HG02852 (cell line): ENCODE measurements at regions not wholly inside any gene's neighbourhood (a gene's known extent, or its start where the extent isn't known, plus 50 kb on each side); places are given as distances from the start of the nearest gene placed in this dataset.

Experiments
- ATAC-seq: cut with Tn5 transposase; IDR thresholded peaks from one replicate; pipeline ENCODE4 v1.9.1; 2021; ENCODE audit warnings: mild to moderate bottlenecking, moderate library complexity; ENCODE audit not compliant: unreplicated experiment

DNA sequence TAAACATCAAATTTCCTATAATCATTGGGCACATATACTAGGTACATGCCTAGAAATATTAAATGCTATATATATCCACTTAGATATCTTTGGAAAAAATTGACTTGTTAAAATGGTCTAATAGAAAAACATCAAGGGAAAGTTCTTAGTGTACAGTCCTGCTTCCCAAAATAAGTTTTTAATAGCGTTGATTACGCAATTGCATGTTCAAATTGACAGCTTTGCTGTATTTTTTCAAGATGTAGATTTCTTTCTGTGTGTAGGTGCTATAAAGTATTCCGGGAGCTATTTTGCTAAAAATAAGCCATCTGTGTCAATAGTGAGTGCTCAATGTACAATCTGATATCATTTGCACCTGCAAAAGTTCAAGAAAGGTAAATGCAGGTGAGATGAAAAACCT, 463.9 kb upstream of the ATP2B1 start:
- ATAC-seq, result no peak

DNA sequence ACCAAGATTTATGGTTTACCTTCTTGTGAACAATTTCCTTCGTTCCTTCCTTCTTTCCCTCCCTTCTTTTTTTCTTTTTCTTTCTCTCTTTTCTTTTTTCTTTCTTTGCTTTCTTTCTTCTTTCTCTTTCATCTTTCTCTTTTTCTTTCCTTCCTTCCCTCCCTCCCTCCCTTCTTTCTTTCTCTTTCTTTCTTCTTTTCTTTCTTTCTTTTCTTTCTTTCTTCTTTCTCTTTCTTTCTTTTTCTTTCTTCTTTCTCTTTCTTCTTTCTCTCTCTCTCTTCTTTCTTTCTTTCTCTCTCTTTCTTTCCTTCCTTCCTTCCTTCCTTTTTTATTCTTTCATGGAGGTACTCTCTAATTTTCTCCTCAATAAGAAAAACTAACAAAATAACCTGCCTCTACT, 462.1 kb upstream of the ATP2B1 start:
- ATAC-seq, result no peak

DNA sequence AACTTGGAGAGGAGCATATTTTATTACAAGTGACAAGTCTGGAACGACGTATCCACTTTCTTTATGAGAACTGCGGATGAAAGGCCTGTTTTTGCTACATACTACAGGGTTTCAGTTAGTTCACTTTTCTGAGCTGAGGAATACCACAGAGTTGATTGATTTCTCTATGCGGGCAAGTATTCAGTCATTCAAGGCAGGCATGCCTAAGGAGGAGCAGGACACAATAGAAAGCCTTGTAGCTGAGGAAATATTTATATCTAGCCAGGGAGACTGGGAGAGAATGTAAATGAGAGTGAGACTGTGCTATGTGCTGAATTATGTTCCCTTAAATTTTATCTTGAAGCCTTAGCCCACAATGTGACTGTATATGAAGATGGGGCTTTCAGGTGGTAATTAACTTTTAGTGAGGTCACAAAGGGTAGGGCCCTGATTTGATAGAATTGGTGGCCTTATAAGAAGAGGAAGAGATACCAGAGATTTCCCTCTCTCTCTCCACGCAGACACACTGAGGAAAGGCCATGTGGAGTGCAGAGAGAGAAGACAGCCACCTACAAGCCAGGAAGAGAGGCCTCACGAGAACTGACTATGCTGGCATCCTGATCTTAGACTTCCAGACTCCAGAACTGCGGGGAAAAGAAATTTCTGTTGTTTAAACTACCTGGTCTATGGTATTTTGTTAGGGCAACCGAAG, 459.0 kb upstream of the ATP2B1 start:
- no peak for ATAC-seq

DNA sequence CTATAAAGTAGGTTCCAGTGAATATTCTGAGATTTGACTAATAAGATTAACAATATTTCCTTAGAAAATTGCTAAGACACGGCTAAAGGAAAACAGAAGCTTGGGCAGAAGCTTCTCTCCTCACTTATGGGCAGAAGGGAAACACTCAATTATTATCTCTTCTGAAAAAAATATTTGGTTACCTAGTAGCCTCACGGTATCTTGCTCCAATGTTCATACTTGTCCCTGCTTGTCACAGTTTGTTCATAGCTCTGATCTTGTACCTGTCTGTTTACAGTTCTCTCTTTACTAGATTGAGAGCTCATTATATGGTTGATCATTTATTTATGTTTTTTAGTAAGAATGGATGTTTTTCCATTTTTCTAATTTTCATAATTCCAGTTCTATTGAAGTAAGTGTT, 458.0 kb upstream of the ATP2B1 start:
- ATAC-seq, result no peak

DNA sequence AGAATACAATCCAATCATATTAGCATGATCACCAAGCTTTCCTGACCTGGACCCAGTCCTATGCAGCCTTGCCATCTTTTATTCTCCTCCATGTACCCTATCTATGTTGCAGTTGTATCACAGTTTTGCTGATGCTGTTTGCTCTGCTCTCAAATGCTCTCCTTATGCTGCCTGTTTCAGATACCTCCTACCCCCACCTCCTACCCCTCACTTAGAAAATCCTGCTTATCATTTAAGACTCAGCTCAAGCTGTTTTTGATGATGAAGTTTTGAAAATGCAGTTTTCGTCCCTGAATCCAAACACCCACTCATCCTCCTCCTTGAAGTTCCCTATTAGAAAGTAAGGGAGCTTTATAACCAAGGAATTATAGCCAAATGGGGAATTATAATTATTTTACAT, 457.4 kb upstream of the ATP2B1 start:
- no peak for ATAC-seq

DNA sequence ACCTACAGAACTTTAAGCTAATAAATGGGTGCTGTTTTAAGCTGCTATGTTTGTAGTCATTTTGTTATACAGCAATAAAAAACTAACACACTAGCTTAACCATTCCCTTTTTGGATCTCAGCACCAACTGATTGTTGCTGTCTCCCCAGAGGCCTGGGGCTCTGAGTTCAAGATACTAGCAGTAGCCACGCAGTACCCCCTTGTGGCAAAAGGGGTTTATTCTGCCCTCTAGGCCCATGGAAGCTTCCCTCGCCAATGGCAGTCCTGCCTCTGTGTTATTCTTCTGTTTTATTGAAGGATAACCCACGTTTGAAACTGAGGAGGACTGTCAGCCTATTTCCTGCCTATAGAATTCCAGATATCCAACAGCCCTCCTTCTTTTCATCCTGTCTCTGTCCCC, 455.3 kb upstream of the ATP2B1 start:
- ATAC-seq, result no peak

DNA sequence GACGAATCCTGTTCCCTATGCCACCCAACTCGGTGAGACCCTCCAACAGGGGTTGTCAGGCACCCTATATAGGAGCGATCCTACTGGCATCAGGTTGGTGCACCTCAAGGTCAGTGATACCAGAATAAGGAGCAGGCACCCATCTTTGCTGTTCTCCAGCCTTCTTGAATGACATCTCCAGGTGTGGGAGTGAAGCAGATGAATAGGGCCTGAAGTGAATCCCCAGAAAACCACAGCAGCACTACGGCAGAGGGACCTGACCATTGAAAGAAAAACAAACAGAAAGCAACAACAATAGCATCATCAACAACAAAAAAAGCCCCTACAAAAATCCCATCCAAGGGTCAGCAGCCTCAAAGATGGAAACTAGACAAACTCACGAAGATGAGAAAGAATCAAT, 445.2 kb upstream of the ATP2B1 start:
- no peak for ATAC-seq

DNA sequence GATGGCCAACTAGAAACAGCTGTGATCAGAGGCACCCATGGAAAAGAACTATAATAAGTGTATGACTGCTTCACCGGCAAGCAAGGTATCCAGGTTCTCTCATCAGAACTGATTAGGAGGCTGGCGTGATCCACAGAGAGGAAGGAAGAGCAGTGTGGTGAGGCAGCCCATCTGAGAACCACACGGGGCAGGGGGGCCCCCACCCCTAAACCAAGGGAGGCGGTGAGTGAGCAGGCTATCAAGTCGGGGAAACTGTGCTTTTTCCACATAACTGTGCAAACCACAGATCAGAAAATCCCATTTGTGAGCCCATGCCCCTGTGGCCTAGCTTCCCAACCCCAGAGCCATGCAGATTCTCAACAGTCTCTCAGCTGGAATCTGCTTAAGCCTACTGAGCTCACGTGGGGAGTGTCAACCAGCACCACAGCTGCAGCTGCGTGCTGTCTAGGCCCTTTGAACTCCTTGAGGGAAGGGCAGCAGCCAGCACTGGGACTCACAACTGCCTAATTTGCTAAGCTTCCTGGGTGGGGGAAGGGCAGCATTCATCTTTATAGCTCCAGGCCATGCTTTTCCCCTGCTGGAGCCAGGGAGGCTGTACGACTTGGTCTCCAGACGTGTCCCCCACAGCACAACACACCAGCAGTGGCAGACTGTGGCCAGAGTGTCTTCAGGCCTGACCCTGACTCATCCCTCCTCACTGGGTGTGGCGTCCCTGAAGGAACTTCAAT, 444.4 kb upstream of the ATP2B1 start:
- no peak for ATAC-seq

DNA sequence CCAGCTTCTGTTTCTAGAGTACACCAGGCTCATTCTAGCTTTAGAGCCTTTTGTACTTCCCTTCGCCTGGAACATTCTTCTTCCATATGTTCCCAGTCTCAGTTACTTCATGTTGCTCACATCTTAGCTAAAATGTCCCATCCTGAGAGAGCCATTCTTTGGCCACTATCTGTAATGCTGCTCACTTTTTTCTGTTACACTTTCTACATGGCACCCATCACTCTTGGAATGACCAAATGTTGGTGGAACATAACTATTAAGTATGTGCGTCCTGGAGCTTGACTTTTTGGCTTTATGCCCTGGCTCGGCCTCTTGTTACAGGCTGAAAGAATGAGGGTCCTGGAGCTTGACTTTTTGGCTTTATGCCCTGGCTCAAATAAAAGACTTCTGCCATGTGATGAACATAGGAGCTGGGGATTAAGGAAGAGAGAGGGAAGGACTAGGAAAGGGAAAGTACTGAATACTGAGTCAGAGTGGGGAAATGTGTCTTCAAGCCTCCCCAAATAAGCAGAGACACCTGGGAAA, 442.9 kb upstream of the ATP2B1 start:
- no peak for ATAC-seq

DNA sequence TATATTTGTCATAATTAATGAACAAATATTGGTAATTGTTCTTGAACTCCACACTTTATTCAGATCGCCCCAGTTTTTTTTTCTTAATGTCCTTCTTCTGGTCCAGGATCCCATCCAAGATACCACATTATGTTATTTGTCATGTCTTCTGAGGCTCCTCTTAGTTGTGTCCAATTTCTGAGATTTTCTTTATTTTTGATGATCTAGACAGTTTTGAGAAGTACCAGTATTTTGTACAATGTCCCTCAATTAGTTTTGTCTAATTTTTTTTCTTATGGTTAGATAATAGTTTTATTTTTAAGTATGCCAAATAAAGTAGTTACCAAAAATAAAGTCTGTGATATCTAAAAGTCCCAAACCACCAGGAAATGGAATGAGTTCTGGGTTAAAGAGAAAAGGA, 440.8 kb upstream of the ATP2B1 start:
- no peak for ATAC-seq

DNA sequence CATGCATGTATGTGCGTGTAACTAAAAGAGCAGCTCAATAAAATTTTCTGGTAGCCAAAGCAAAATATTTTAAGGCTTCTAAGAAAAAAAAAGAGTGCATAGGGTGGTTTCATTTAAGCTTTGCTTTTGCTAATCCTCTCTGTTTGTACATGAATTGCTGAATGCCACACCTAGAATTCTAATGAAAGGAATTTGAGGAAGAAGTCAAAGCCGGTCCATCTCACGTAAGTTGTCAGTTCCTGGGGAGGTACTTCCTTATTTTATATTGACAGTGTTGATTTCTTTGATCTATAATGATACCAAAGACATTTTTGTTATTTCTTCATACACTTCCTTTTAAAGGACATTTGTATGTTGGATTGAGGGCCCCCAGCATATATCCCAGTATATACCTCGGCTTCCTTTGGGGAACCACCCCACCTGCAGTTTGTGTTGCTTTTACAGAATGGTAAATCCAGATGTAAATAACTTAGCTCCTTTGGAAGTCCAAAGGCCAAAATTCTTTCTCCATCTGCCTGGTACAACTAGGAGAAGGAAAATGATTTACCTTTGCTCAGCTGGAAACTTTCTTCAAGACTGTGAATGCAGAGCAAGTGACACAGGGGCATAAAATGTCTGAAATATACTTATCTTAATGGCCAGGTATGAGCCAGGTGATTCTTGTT, 420.9 kb upstream of the ATP2B1 start:
- no peak for ATAC-seq

DNA sequence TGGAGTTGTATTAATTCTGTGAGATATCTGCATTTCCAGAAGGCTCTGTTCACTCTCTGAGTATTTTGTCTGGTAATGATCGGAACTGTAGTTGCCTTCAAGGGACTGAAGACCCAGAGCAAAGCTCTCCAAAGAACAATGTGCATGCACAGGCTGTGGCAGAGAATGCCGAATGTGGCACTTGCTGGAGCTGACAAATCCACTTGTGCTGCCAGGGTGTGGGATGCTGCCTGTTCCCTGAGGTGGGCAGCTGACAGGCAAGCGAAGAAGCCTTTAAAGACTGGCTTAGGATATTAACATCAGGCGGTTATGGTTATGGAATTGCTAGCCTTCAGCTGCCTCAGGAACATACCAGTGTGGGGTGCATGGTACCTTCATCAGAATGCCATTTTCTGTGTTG, 419.9 kb upstream of the ATP2B1 start:
- ATAC-seq, result no peak

DNA sequence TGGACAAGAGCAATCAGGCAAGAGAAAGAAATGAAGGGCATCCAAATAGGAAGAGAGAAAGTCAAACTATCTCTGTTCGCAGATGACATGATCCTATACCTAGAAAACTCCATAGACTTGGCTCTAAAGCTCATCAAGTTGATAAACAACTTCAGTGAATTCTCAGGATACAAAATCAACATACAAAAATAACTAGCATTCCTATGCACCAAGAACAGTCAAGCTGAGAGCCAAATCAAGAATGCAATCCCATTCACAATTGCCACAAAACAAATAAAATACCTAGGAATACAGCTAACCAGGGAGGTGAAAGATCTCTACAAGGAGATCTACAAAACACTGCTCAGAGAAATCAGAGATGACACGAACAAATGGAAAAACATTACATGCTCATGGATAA, 417.5 kb upstream of the ATP2B1 start:
- ATAC-seq, result no peak

DNA sequence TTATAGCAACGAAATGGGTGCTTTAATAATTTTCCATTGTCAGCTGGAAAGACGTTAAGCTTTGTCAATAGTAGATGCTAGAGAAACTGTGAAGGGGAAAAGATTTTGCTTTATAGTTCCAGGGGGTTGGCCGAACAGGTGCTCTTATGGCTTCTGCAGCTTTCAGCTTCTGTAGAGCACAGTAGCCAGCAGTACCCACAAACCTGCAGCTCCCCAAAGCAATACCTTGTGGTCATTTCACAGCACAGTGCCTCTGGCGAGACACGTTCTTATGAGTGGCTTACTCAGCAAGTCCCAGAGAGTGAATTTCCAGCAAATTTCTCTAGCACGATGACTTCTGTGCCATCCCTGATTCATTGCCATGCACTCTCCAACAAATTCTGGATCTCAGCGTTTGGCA, 416.3 kb upstream of the ATP2B1 start:
- ATAC-seq, result no peak

DNA sequence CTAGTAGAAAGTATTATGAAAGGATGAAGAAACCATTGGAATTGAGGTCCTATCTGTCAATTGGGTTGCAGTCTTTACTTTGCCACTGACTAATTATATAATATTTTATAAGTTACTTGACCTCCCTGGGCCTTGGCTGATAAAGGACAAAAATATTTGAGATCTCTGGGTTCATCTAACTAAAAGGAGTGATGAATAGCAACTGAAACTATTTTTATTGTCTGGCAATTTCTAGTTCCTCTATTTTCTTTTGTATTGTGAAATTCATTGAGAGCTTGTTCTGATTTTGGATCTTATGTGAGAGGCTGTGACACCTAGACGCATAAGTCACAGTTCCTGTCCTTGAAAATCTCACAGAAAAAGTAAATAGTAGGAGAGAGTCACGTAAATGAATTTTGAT, 415.7 kb upstream of the ATP2B1 start:
- no peak for ATAC-seq

DNA sequence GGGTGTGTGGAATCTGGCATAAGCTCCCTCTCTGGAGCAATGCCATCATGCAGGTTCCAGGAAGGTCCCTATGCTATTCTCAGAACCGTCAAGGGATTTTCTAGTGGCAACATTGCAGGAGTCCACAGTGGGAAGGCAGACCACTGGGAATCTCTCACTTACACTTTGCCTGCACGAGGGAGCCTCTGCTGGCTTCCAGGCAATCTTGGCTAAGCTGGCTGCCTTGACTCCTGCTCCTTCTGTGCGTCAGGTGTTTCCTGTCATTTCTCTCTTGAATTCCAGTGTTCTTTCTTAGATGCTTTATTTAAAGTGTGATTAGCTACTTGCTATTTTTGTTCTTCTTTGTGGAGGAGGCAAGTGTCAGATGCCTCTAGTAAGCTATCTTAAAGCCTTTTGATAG, 414.0 kb upstream of the ATP2B1 start:
- ATAC-seq, result no peak

DNA sequence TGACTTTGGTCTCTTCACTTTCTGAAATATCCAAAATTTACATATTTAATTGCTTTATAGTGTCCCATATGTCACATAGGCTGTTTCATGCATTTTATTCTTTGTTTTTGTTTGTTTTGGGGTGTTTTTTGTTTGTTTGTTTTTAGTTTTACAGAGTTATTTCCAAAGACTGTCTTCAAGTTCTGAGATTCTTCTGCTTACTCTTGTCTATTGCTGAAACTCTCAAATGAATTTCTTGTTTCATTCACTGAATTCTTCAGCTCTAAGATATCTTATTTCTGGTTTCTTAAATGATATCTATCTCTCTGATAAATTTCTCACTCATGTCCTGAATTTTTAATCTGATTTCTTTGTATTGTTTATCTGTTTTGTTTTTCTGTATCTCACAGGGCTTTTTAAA, 412.0 kb upstream of the ATP2B1 start:
- ATAC-seq, result no peak

DNA sequence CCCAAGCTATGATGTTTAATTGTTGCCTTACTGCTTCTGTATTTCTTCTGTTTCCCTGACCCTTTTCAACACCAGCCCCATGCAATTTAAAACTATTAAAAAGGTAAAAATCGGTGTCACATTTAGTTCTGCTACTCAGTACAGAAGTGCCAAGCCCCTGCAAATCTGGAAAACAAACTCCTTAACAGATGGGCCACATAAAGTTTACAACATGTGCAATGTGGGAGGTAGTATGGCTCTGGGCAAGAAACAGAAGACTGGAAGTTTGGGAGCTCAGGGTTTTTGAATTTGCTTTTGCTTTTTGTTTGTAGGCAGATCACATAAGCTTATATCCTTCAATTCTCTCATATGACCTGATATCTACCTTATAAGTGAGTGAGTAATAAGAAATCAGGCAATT, 404.0 kb upstream of the ATP2B1 start:
- no peak for ATAC-seq

DNA sequence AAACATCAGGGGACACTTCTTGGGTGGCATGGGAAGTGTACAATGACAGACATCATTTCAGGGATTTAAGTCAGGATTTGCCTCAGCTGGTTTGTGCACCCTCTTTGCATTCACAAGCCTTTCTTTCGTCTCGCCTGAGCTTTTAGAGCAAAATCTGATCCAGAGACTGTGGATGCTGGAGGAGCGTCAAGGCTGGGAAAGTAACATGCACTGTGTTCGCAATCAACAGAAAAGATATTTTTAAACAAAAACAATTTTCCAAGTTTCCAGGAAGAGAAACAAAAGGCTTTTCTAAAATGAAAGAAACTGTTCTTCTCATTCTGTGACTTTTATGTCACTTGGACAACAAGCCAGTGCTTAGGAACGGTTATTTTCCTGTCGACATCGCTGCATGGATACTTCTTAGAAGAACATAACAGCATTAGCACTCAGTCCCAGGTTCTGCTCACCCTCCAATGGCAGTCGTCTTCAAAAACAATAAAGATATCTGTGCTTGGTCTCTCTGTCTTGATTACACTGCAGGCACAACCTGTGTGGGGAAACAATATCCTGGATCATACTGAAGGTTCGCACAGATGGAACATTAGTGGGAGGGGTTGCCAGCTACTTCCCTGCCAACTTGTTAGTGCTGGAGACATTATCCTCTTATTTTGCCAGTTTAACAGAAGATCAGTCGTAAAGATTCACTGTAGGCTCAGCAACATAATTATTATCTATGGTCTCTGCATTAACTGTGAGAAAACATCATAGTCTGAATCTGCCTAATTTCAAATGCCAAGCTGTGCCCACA, 403.3 kb upstream of the ATP2B1 start:
- ATAC-seq, result no peak

DNA sequence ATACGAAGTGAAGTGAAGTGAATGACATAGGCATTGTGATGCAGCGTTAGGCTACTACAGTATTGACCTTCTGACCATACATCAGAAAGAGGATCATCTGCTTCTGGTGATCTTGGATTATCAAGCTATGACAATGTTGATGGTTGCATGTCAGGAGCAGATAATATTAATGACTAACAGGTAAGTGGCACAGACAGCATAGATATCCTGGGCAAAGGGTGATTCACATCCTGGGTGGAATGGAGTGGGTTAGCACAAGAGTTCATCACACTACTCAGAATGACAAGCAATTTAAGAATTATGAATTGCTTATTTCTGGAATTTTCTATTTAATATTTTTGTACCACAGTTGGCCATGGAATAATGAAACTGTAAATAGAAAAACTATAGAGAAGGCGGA, 397.9 kb upstream of the ATP2B1 start:
- no peak for ATAC-seq

DNA sequence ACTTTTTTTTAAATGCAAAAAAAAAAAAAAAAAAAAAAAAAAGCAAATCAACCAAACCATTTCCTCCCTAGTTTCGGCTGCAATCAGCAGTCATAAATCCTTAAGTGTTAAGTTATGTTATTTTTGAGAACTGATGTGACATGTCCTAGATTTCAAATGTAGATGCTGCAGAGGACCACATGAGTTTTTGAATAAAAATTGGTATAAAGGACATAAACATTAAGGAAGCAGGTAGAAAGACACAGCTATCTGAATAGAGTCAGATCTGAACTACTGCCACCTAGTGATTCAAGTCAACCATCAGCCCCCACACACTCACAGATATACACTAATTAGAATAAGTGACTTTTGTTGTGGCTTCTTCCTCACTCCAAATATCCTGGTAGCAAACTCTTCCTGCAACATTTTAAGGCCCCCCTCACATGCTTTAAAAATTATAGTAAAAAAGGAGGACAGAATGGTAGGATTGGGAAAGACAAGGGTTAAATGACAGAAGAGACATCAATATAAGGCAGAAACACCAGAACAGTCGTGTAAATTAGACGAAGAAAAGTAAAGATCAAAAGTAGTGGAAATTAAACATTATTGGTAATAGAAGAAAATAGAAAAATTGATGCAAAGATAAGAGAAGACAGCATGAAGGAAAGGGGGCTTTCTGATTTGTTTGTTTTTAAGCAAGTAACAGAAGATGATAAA, 394.5 kb upstream of the ATP2B1 start:
- ATAC-seq, result peak; percentile 81
